Thoracic aorta (tissue), 2 donors: ENCODE measurements at regions not wholly inside any gene's neighbourhood (a gene's known extent, or its start where the extent isn't known, plus 50 kb on each side); places are given as distances from the start of the nearest gene placed in this dataset.
"Not testable (repeated sequence)": the region's sequence is repeated elsewhere in the genome, so short reads cannot be mapped to it uniquely, and the experiment has no call there.

ENCODE experiments used
- ATAC-seq: fragments of 150-250 bp; one replicate; pipeline ENCODE4 v1.8.0; 2017; ENCODE audit warnings: low read depth; ENCODE audit not compliant: insufficient number of reproducible peaks, low FRiP score
- DNase-seq: peaks from one replicate; pipeline ENCODE4 v3.0.0-alpha.2; 2020; ENCODE audit warnings: low spot score
- H3K27ac ChIP-seq, 2 donors: fragments of 200-600 bp; sonication (generic); 1 replicate in 1 of 2; 2 replicates in 1 of 2; pipeline ENCODE4 v1.5.1; 2016; ENCODE audit warnings: mild to moderate bottlenecking in 2 of 2, moderate library complexity in 2 of 2
- H3K27me3 ChIP-seq: fragments of 200-600 bp; sonication (generic); replicated peaks from 2 replicates; pipeline ENCODE4 v1.6.0; 2016; ENCODE audit warnings: mild to moderate bottlenecking; ENCODE audit not compliant: insufficient read depth
- H3K36me3 ChIP-seq: fragments of 200-600 bp; sonication (generic); one replicate; pipeline ENCODE4 v1.5.1; 2016
- H3K4me1 ChIP-seq, 2 donors: fragments of 200-600 bp; sonication (generic); 1 replicate in 1 of 2; 2 replicates in 1 of 2; pipeline versions ENCODE4 v1.5.1 to v1.6.0; 2016; ENCODE audit warnings: low read depth in 2 of 2, mild to moderate bottlenecking in 1 of 2; ENCODE audit not compliant: control insufficient read depth in 1 of 2
- H3K4me3 ChIP-seq: fragments of 200-600 bp; sonication (generic); 2 replicates; pipeline ENCODE4 v1.5.1; 2016; ENCODE audit warnings: mild to moderate bottlenecking
- H3K9me3 ChIP-seq: fragments of 200-600 bp; sonication (generic); 2 replicates; pipeline ENCODE4 v1.5.1; 2016
- CTCF ChIP-seq: fragments of 200-600 bp; sonication (generic); IDR thresholded peaks from one replicate; pipeline ENCODE4 v1.5.1; 2019; ENCODE audit warnings: antibody characterized with exemption

DNA sequence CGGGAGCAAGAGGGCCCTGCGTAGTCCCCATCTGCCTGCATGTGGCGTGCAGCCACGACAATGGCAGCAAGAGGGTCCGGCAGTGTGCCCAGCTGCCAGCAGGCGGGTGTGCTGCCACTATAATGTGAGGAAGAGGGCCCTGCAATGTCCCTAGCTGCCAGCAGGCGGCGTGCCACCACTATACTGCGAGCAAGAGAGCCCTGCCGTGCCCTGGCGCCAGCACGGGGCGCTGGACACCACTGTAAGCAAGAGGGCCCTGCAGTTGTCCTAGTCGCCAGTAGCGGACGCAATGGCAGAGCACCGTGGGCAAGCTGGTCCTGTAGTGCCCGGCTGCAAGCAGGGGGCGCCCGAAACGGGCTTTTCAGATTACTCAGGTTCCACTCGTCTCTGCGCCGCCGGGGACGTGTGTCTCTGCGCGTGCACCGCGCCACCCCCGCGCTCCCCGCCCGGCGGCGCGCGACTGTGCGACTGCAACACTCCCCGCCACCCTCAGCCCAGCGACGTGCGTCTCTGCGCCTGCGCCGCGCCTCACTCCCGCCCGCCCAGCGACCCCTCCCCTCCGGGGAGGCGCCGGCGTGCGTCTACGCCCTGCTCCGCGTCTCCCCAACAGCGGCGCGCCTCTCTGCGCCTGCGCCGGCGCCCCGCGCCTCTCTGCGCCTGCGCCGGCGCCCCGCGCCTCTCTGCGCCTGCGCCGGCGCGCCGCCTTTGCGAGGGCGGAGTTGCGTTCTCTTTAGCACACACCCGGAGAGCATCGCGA, 159.4 kb upstream of the FRG2B start:
- DNase-seq, H3K4me1 ChIP-seq, ATAC-seq, H3K27ac ChIP-seq, H3K36me3 ChIP-seq, H3K9me3 ChIP-seq, H3K4me3 ChIP-seq, H3K27me3 ChIP-seq: not testable (repeated sequence)
- TF ChIP-seq CTCF: peak; percentile 30

DNA sequence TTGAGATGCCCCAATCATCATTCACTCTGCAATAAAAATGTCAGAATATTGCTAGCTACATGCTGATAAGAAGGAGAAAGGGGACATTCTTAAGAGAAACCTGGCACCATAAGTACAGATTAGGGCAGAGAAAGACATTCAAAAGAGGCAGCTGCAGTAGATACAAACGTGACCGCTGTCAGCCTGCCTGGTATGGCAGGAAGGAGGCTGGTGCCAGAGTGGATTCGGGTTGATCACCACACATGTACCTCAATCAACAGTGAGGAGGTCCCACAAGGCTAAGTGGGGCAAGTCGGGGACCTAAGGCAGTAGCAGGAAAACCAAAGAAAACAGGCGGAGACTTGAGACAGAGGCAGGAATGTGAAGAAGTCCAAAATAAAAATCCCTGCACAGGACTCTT, 158.6 kb upstream of the FRG2B start:
- H3K36me3 ChIP-seq, H3K9me3 ChIP-seq, DNase-seq, H3K27me3 ChIP-seq, H3K27ac ChIP-seq, H3K4me3 ChIP-seq, ATAC-seq, H3K4me1 ChIP-seq: not testable (repeated sequence)

DNA sequence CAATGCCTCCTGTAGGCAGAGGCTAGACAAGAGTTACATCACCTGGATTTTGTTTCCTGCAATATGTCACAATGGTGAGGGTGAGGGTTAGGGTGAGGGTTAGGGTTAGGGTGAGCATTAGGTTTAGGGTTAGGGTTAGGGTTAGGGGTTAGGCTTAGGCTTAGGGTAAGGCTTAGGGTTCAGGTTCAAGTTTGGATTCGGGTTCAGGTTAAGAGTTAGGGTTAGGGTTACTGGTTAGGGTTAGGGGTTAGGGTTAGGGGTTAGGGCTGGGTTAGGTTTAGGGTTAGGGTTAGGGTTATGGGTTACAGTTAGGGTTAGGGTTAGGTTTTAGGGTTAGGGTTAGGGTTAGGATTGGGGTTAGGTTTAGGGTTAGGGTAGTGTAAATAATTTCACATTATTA, 138.7 kb upstream of the FRG2B start:
- not testable (repeated sequence) for H3K36me3 ChIP-seq, H3K9me3 ChIP-seq, H3K4me3 ChIP-seq, DNase-seq, H3K27ac ChIP-seq, H3K4me1 ChIP-seq, ATAC-seq, H3K27me3 ChIP-seq

GRCh38 chr10:133764823-133765209, 138.2 kb upstream of the FRG2B start:
- H3K4me3 ChIP-seq, H3K4me1 ChIP-seq, H3K27ac ChIP-seq, H3K36me3 ChIP-seq, H3K9me3 ChIP-seq, H3K27me3 ChIP-seq, ATAC-seq, DNase-seq: not testable (repeated sequence)

- H3K27me3 ChIP-seq, H3K9me3 ChIP-seq, H3K27ac ChIP-seq, ATAC-seq, H3K4me3 ChIP-seq, DNase-seq, H3K4me1 ChIP-seq, H3K36me3 ChIP-seq: not testable (repeated sequence)
Measured at GRCh38 chr10:133763875-133764822, 137.6 kb upstream of the FRG2B start.

- not testable (repeated sequence) for H3K4me3 ChIP-seq, H3K27me3 ChIP-seq, H3K36me3 ChIP-seq, DNase-seq, H3K4me1 ChIP-seq, H3K9me3 ChIP-seq, H3K27ac ChIP-seq
- ATAC-seq: peak; percentile 82
Measured at GRCh38 chr10:133763190-133763589, 136.6 kb upstream of the FRG2B start.

GRCh38 chr10:133753545-133753944, 127.0 kb upstream of the FRG2B start:
- DNase-seq, H3K4me1 ChIP-seq, ATAC-seq, H3K36me3 ChIP-seq, H3K27ac ChIP-seq, H3K9me3 ChIP-seq, H3K27me3 ChIP-seq, H3K4me3 ChIP-seq: not testable (repeated sequence)
